ENCODE measurements at regions not wholly inside any gene's neighbourhood (a gene's known extent, or its start where the extent isn't known, plus 50 kb on each side); places are given as distances from the start of the nearest gene placed in this dataset.

GRCh38 chr1:82962658-82963057 is 1036.3 kb downstream of the TTLL7 start:
- no peak overlapping the region for H3K27ac ChIP-seq
- H3K27me3 ChIP-seq: no peaks in the 10 kb centered on the region
- no peaks in the 10 kb centered on the region for H3K9me3 ChIP-seq
- no peaks in the 10 kb centered on the region for H3K36me3 ChIP-seq
- H3K4me3 ChIP-seq: no peak overlapping the region
- no peaks in the 10 kb centered on the region for H3K4me1 ChIP-seq
- DNase-seq (ENCODE audit: low spot score in 2 of 2): no peak
- intact Hi-C loops (cut with DNase I; ENCODE audit: low total_unique reads): no loop called here
- TF ChIP-seq POLR2A (IDR thresholded peaks at IDR 0.05): no peak

- Histone ChIP-seq H3K27ac (no peak overlapping the region), H3K4me1 (no peaks in the 10 kb centered on the region), H3K4me3 (no peak overlapping the region), H3K9me3 (no peaks in the 10 kb centered on the region), H3K36me3 (no peaks in the 10 kb centered on the region), H3K27me3 (no peaks in the 10 kb centered on the region)
- intact Hi-C loops (cut with DNase I; ENCODE audit: low total_unique reads): no loop called here
- TF ChIP-seq POLR2AphosphoS5 (IDR thresholded peaks at IDR 0.05) (no peak), POLR2A (IDR thresholded peaks at IDR 0.05) (no peak)
- no peak for DNase-seq (ENCODE audit: low spot score in 2 of 2)
Measured at GRCh38 chr1:82950606-82951200, 1048.2 kb downstream of the TTLL7 start.

DNA sequence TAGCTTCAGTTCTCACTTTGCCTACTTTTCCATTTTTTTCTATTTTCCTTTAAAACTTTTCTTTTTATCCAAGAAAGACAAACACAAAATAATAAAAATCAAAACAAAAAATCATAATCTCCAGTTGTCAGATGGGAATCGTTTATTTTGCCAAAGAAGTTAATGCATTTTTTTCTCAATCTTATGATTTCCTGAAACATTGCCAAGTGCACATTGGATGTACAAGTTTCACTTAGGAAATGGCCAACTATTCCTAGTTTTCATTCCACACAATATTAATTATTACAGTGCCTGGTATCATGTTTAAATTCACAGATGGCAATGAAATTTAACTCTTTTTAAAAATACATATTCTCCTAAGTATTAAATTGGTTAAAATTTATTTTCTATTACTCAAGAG is 1050.5 kb downstream of the TTLL7 start:
- Histone ChIP-seq H3K4me3 (no peak overlapping the region), H3K27ac (no peak overlapping the region), H3K9me3 (no peaks in the 10 kb centered on the region), H3K27me3 (no peaks in the 10 kb centered on the region), H3K4me1 (no peaks in the 10 kb centered on the region), H3K36me3 (no peaks in the 10 kb centered on the region)
- intact Hi-C loops (cut with DNase I; ENCODE audit: low total_unique reads): no loop called here
- no peak for TF ChIP-seq POLR2A (IDR thresholded peaks at IDR 0.05)
- DNase-seq (ENCODE audit: low spot score in 2 of 2): no peak

DNA sequence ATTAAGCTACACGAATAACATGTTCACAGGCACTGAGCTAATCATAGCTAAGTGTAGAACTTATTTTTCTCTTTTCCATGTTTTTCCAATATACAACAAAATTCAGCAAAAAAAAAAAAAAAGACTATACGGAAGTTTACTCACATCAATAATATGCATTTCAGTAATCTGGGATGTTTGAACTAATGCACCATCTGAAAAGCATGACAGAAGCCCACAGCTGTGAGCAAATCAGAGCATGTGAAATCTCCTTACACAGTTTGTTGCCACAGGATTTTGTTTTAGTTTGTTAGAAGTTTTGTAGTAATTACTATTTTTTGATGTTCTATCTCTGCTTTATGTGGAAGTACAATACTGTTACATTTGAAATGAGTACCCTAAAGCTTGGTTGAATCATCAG is 1051.7 kb downstream of the TTLL7 start:
- no peaks in the 10 kb centered on the region for H3K36me3 ChIP-seq
- TF ChIP-seq CTCF (IDR thresholded peaks at IDR 0.05) (no peak), POLR2AphosphoS5 (IDR thresholded peaks at IDR 0.05) (no peak), POLR2A (IDR thresholded peaks at IDR 0.05) (no peak)
- no peaks in the 10 kb centered on the region for H3K4me1 ChIP-seq
- no peaks in the 10 kb centered on the region for H3K27me3 ChIP-seq
- intact Hi-C loops (cut with DNase I; ENCODE audit: low total_unique reads): no loop called here
- H3K4me3 ChIP-seq: no peak overlapping the region
- no peak for DNase-seq (ENCODE audit: low spot score in 2 of 2)
- no peaks in the 10 kb centered on the region for H3K9me3 ChIP-seq
- no peak overlapping the region for H3K27ac ChIP-seq

- DNase-seq (ENCODE audit: low spot score in 2 of 2): no peak
- no peaks in the 10 kb centered on the region for H3K27me3 ChIP-seq
- no peak overlapping the region for H3K4me3 ChIP-seq
- H3K4me1 ChIP-seq: no peaks in the 10 kb centered on the region
- TF ChIP-seq POLR2AphosphoS5 (IDR thresholded peaks at IDR 0.05) (no peak), CTCF (IDR thresholded peaks at IDR 0.05) (no peak), POLR2A (IDR thresholded peaks at IDR 0.05) (no peak)
- H3K36me3 ChIP-seq: no peaks in the 10 kb centered on the region
- intact Hi-C loops (cut with DNase I; ENCODE audit: low total_unique reads): no loop called here
- H3K9me3 ChIP-seq: no peaks in the 10 kb centered on the region
- H3K27ac ChIP-seq: no peak overlapping the region
Measured at GRCh38 chr1:82946096-82946605, 1052.8 kb downstream of the TTLL7 start.

- no peak overlapping the region for H3K27ac ChIP-seq
- H3K4me3 ChIP-seq: no peak overlapping the region
- TF ChIP-seq POLR2AphosphoS5 (IDR thresholded peaks at IDR 0.05) (no peak), POLR2A (IDR thresholded peaks at IDR 0.05) (no peak), CTCF (IDR thresholded peaks at IDR 0.05) (no peak)
- intact Hi-C loops (cut with DNase I; ENCODE audit: low total_unique reads): no loop called here
- H3K36me3 ChIP-seq: no peaks in the 10 kb centered on the region
- no peaks in the 10 kb centered on the region for H3K27me3 ChIP-seq
- DNase-seq (ENCODE audit: low spot score in 2 of 2): no peak
- no peaks in the 10 kb centered on the region for H3K9me3 ChIP-seq
- no peaks in the 10 kb centered on the region for H3K4me1 ChIP-seq
Measured at GRCh38 chr1:82944822-82945221, 1054.1 kb downstream of the TTLL7 start.

DNA sequence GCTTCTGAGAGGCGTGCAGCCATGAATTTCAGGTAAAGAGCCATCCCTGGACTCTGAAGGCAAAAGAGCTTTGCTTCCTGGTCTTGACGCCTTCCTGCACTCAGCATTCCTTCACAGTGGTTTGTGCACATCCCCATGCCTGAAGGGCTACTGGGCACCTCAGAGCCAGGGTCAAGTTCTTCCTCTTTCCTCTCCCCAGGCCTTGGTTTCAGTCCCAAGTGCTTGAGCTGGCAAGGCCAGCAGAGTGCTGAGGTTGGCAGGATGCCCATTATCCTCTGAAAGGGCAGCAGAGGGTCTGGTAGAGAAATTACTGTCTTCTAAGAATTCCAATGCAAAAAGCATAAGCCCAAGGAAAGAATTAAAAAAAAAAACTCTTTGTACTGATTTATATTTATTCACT is 1064.9 kb downstream of the TTLL7 start:
- TF ChIP-seq CTCF (IDR thresholded peaks at IDR 0.05) (no peak), POLR2A (IDR thresholded peaks at IDR 0.05) (no peak), POLR2AphosphoS5 (IDR thresholded peaks at IDR 0.05) (no peak)
- DNase-seq (ENCODE audit: low spot score in 2 of 2): no peak
- no peaks in the 10 kb centered on the region for H3K9me3 ChIP-seq
- no peaks in the 10 kb centered on the region for H3K27me3 ChIP-seq
- H3K27ac ChIP-seq: no peak overlapping the region
- H3K4me1 ChIP-seq: no peaks in the 10 kb centered on the region
- no peak overlapping the region for H3K4me3 ChIP-seq
- no peaks in the 10 kb centered on the region for H3K36me3 ChIP-seq
- intact Hi-C loops (cut with DNase I; ENCODE audit: low total_unique reads): no loop called here
